ENCODE measurements at regions not wholly inside any gene's neighbourhood (a gene's known extent, or its start where the extent isn't known, plus 50 kb on each side); places are given as distances from the start of the nearest gene placed in this dataset.

- no peak for DNase-seq
Observed at GRCh38 chr17:77809814-77810213, 148.7 kb upstream of the TNRC6C start.

GRCh38 chr17:77810536-77810935, 148.0 kb upstream of the TNRC6C start:
- no peak for DNase-seq

GRCh38 chr17:77811521-77811920, 147.0 kb upstream of the TNRC6C start:
- no peak for DNase-seq

GRCh38 chr17:77814091-77814772, 144.3 kb upstream of the TNRC6C start:
- no peak for DNase-seq

- DNase-seq: peak in 1 of 2 experiments; percentile 47
Observed at GRCh38 chr17:77815127-77815905, 143.2 kb upstream of the TNRC6C start.

GRCh38 chr17:77817953-77818352, 140.6 kb upstream of the TNRC6C start:
- DNase-seq: no peak

GRCh38 chr17:77819497-77819896, 139.0 kb upstream of the TNRC6C start:
- DNase-seq: peak in 1 of 2 experiments; percentile 46

- DNase-seq: peak in 1 of 2 experiments; percentile 73
Observed at GRCh38 chr17:77821114-77821513, 137.4 kb upstream of the TNRC6C start.

GRCh38 chr17:77822302-77823030, 136.0 kb upstream of the TNRC6C start:
- DNase-seq: no peak

GRCh38 chr17:77824102-77824779, 134.3 kb upstream of the TNRC6C start:
- DNase-seq: no peak

GRCh38 chr17:77824780-77825280, 133.7 kb upstream of the TNRC6C start:
- no peak for DNase-seq

GRCh38 chr17:77825621-77826020, 132.9 kb upstream of the TNRC6C start:
- DNase-seq: no peak

- peak in 1 of 2 experiments; percentile 49 for DNase-seq
Observed at GRCh38 chr17:77826132-77826873, 132.2 kb upstream of the TNRC6C start.

- DNase-seq: no peak
Observed at GRCh38 chr17:77827039-77827438, 131.5 kb upstream of the TNRC6C start.

GRCh38 chr17:77827511-77827910, 131.0 kb upstream of the TNRC6C start:
- no peak for DNase-seq

GRCh38 chr17:77828749-77829539, 129.6 kb upstream of the TNRC6C start:
- no peak for DNase-seq

GRCh38 chr17:77829843-77830799, 128.4 kb upstream of the TNRC6C start:
- peak in 1 of 2 experiments; percentile 70 for DNase-seq

- DNase-seq: no peak
Observed at GRCh38 chr17:77830816-77831473, 127.6 kb upstream of the TNRC6C start.

- peak; percentile 40 to 74 for DNase-seq
Observed at GRCh38 chr17:77831474-77832179, 126.9 kb upstream of the TNRC6C start.

All from NCI-H524 (cell line).